ENCODE measurements at regions not wholly inside any gene's neighbourhood (a gene's known extent, or its start where the extent isn't known, plus 50 kb on each side); places are given as distances from the start of the nearest gene placed in this dataset.

DNA sequence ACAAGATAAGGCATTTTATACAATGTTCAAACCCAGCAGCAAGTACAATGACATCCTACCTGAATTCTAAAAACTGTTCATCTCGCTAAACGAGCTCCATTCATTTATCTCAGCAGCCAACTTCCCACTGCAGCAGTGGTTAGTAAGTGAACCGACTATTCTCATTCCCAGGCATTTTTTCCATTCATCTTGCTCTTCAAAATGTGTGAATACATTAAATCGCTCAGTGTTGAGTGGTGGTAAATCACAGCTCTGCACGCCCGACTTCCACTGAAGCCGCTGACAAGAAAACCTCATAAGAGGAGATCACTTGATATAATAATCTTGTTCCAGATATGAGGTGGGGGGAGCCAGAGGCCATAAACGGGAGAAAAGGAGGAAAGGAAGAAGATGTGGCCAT lies 746.2 kb upstream of the USP15 start:
- TF ChIP-seq, protein P1, sequence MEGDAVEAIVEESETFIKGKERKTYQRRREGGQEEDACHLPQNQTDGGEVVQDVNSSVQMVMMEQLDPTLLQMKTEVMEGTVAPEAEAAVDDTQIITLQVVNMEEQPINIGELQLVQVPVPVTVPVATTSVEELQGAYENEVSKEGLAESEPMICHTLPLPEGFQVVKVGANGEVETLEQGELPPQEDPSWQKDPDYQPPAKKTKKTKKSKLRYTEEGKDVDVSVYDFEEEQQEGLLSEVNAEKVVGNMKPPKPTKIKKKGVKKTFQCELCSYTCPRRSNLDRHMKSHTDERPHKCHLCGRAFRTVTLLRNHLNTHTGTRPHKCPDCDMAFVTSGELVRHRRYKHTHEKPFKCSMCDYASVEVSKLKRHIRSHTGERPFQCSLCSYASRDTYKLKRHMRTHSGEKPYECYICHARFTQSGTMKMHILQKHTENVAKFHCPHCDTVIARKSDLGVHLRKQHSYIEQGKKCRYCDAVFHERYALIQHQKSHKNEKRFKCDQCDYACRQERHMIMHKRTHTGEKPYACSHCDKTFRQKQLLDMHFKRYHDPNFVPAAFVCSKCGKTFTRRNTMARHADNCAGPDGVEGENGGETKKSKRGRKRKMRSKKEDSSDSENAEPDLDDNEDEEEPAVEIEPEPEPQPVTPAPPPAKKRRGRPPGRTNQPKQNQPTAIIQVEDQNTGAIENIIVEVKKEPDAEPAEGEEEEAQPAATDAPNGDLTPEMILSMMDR (IDR thresholded peaks at IDR 0.05; ENCODE audit: insufficient read depth, low read length) = no peak
- TF ChIP-seq POLR2AphosphoS5 (IDR thresholded peaks at IDR 0.05; ENCODE audit: low read depth) = no peak
- TF ChIP-seq, protein P2, sequence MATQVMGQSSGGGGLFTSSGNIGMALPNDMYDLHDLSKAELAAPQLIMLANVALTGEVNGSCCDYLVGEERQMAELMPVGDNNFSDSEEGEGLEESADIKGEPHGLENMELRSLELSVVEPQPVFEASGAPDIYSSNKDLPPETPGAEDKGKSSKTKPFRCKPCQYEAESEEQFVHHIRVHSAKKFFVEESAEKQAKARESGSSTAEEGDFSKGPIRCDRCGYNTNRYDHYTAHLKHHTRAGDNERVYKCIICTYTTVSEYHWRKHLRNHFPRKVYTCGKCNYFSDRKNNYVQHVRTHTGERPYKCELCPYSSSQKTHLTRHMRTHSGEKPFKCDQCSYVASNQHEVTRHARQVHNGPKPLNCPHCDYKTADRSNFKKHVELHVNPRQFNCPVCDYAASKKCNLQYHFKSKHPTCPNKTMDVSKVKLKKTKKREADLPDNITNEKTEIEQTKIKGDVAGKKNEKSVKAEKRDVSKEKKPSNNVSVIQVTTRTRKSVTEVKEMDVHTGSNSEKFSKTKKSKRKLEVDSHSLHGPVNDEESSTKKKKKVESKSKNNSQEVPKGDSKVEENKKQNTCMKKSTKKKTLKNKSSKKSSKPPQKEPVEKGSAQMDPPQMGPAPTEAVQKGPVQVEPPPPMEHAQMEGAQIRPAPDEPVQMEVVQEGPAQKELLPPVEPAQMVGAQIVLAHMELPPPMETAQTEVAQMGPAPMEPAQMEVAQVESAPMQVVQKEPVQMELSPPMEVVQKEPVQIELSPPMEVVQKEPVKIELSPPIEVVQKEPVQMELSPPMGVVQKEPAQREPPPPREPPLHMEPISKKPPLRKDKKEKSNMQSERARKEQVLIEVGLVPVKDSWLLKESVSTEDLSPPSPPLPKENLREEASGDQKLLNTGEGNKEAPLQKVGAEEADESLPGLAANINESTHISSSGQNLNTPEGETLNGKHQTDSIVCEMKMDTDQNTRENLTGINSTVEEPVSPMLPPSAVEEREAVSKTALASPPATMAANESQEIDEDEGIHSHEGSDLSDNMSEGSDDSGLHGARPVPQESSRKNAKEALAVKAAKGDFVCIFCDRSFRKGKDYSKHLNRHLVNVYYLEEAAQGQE (IDR thresholded peaks at IDR 0.05; ENCODE audit: insufficient replicate concordance, low read depth) = no peak
